ENCODE measurements at regions not wholly inside any gene's neighbourhood (a gene's known extent, or its start where the extent isn't known, plus 50 kb on each side); places are given as distances from the start of the nearest gene placed in this dataset.

GRCh38 chr2:792687-793086, 115.5 kb upstream of the TMEM18 start:
- TF ChIP-seq POLR2A (IDR thresholded peaks at IDR 0.05) = no peak
- no peak for TF ChIP-seq EP300 (IDR thresholded peaks at IDR 0.05)
- no peak for TF ChIP-seq CTCF (IDR thresholded peaks at IDR 0.05)
- Histone ChIP-seq H3K27ac (no peak overlapping the region), H3K4me1 (ENCODE audit: insufficient read depth) (peaks cover 7% of the 10 kb centered on the region), H3K4me3 (no peak overlapping the region), H3K9me3 (peaks cover 0 to 3% of the 10 kb centered on the region in 2 donors), H3K27me3 (no peaks in the 10 kb centered on the region), H3K36me3 (no peaks in the 10 kb centered on the region)
- DNase-seq = no peak
- intact Hi-C loops (cut with DNase I) = no loop called here
- 94 to 96% (median 94%) methylated on average over 13 of the region's 13 CpGs for WGBS, 3 donors

GRCh38 chr2:790634-791245, 113.5 kb upstream of the TMEM18 start:
- H3K4me3 ChIP-seq = no peak overlapping the region
- WGBS, 3 donors = 96 to 97% (median 96%) methylated on average over 7 of the region's 7 CpGs

GRCh38 chr2:790081-790480, 112.9 kb upstream of the TMEM18 start:
- Histone ChIP-seq H3K27me3 (no peaks in the 10 kb centered on the region), H3K4me3 (no peak overlapping the region), H3K4me1 (ENCODE audit: insufficient read depth) (peaks cover 4% of the 10 kb centered on the region), H3K9me3 (peaks cover 0 to 3% of the 10 kb centered on the region in 2 donors), H3K27ac (no peak overlapping the region), H3K36me3 (no peaks in the 10 kb centered on the region)
- WGBS, 3 donors = 90 to 92% (median 91%) methylated on average over 3 of the region's 3 CpGs
- TF ChIP-seq EP300 (IDR thresholded peaks at IDR 0.05) = no peak
- TF ChIP-seq CTCF (IDR thresholded peaks at IDR 0.05) = no peak
- TF ChIP-seq POLR2A (IDR thresholded peaks at IDR 0.05) = no peak
- intact Hi-C loops (cut with DNase I) = no loop called here
- DNase-seq = no peak

More at GRCh38 chr2:790634-791245, 113.5 kb upstream of the TMEM18 start:
- DNase-seq = no peak
- peaks cover 7% of the 10 kb centered on the region for H3K4me1 ChIP-seq (ENCODE audit: insufficient read depth)
- no peaks in the 10 kb centered on the region for H3K27me3 ChIP-seq
- no peak for TF ChIP-seq EP300 (IDR thresholded peaks at IDR 0.05)
- TF ChIP-seq POLR2A (IDR thresholded peaks at IDR 0.05) = no peak
- TF ChIP-seq CTCF (IDR thresholded peaks at IDR 0.05) = no peak
- H3K36me3 ChIP-seq = no peaks in the 10 kb centered on the region
- H3K9me3 ChIP-seq = peaks cover 0 to 3% of the 10 kb centered on the region in 2 donors
- H3K27ac ChIP-seq = no peak overlapping the region
- intact Hi-C loops (cut with DNase I) = no loop called here

GRCh38 chr2:789529-789928, 112.3 kb upstream of the TMEM18 start:
- Histone ChIP-seq H3K4me1 (ENCODE audit: insufficient read depth) (peaks cover 2% of the 10 kb centered on the region), H3K27me3 (no peaks in the 10 kb centered on the region), H3K27ac (no peak overlapping the region), H3K9me3 (peaks cover 0 to 3% of the 10 kb centered on the region in 2 donors), H3K36me3 (no peaks in the 10 kb centered on the region), H3K4me3 (no peak overlapping the region)
- no peak for DNase-seq
- TF ChIP-seq CTCF (IDR thresholded peaks at IDR 0.05) (no peak), EP300 (IDR thresholded peaks at IDR 0.05) (no peak), POLR2A (IDR thresholded peaks at IDR 0.05) (no peak)
- 86 to 93% (median 88%) methylated on average over 2 to 3 of the region's 3 CpGs for WGBS, 3 donors
- intact Hi-C loops (cut with DNase I) = no loop called here

All from ovary (tissue), 7 donors.